ENCODE measurements at regions not wholly inside any gene's neighbourhood (a gene's known extent, or its start where the extent isn't known, plus 50 kb on each side); places are given as distances from the start of the nearest gene placed in this dataset.

DNA sequence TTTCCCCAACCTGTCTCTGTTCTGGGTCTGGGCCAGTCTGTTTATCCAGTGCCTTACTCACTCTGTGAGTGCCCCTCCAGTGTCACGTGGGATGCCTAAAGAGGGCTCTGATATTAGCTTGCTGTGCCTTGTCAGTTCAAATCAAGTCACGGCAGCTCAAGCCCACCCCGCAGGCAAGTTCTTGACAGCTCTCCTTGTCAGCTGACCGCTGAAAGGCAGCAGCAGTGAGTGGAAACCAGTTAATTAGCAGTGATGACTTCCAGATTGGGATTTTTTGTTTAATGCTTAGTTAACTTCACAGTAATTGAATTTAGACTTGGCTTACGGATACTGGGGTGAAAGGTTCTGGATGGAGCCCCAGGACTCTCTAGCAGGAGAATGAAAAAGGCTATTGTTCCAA lies 210.1 kb downstream of the PSAT1 start:
- DNase-seq, result no peak

DNA sequence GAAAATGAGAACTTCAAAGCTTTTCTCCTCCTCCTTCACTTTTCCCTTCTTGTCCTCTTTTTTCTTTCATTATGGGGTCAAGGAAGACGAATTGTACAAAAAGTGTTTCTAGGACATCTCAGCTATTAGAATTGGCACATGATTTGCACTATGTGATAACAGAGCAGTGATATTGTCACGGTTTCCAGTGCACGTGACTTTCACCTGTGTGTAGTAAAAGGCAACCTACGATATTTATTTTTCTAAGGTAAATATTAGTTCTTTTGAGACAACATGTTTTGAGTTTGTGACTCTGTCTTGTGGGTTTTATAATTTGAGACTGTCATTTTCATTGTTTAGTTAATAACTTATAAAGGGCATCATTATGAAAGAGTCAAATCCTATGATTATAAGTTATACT lies 213.1 kb downstream of the PSAT1 start:
- DNase-seq, result no peak

DNA sequence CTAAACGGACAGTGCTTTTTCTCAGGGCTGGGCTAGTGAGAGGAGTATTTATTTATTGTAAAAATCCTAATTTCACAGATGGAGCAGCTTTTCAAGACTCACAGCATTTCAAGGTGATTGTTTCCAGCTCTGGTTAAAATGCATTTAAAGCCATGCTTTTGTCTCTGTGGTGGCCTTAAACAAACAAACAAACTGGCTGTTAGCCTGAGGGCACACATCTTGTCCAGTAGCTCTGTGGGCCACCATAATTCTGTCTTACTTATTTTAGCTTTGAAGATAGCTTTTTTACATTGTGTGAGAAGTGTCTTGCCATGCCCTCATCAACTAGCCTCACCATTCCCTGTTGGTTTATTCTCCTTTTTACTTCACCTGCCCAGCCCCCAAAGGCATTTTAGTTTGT lies 218.2 kb downstream of the PSAT1 start:
- no peak for DNase-seq

DNA sequence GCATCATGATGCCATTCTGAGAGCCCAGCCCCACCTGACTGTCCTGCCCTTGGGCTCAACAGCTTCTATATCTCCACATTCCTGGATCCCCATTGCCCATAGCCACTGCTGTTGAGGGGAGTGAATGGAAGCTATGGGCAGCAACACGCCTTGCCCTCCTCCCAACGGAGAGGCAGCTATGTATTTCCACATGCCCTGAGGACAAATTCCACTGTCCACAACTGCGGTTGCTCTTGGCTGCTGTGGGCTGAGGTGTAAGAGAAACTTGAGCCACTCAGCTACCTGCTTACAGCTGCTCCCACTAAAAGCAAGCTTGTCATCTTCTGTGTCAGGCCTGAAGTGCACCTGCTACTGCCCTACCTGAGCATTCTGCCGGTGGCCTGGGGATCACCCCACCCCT lies 222.9 kb downstream of the PSAT1 start:
- DNase-seq, result no peak

DNA sequence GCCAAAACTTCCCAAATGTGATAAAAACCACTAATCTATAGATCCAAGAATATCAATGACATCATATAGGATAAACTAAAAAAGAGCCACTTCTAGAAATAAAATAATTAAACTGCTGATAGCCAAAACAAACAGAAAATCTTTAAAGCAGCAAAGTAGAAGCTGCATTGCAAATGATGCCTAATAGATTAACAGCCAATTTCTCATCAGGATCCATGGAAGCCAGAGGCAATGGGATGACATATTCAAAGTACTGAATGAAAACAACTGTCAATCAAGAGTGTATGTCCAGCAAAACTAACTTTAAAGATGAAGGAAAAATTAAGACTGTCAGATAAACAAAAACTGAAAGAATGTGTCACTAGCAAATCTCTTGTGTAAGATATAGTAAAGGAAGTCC lies 224.8 kb downstream of the PSAT1 start:
- DNase-seq, result no peak

DNA sequence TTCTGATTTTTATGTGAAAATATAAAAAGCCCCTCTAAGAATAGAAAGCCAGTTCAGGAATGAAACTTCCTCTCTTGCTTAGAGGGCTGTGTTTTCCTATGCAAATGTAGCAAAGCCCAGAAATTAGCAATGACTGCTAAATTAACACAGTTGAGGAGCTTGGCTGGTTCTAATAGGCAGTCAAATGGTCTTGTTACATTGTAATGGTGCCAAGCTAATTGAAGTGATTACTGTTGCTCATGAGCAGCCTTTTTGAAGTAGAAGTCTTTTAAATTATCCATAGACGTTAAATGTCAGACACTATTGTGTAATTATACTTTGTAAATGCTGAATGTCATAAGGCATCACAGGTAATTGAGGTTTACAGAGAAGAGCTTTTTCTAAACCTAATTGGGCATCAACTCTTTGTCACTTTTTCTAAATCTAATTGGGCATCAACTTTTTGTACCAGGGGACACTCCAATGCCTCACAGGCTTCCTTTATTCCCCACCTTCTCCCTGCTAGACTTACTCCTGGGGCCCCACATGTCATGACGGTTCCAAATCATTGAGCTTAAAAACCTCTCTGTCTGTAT lies 229.1 kb downstream of the PSAT1 start:
- DNase-seq, result no peak

DNA sequence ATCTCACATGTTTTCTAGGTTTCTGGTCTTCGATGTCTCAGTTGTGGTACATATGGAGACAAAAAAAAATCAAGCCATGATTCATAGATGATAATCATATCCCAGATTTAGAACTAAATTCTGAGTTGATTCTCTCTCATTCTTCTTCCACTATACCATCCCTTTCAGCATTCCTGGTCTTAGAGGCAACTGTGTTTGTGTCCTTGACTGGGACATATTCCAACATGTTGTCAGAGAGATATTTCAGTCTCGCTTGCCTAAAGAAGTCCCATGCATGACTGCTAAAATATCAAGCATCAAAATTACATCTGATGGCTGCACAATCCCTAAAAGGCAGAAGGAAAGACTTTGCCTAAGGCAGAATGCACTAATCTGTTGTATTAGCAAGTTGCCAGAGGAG lies 236.6 kb downstream of the PSAT1 start:
- no peak for DNase-seq

DNA sequence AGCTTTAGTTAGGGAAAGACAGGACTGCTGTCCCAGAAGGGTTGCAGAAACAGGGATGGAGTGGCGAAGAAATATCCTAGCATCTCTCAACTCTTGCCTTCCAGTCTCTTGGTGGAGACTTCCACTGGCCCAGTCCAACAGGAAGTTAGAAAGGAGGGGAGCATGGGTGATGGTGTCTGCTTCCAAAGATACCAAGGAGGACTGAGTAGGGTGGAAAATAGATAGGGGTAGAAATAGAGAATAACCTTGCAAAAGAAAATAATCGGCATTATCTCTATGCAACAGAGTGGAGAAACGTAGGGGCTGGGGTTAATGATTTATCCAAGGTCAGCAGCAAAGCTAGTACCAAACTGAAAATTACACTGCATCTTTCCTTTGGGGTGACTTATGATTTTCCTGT lies 242.3 kb downstream of the PSAT1 start:
- no peak for DNase-seq

DNA sequence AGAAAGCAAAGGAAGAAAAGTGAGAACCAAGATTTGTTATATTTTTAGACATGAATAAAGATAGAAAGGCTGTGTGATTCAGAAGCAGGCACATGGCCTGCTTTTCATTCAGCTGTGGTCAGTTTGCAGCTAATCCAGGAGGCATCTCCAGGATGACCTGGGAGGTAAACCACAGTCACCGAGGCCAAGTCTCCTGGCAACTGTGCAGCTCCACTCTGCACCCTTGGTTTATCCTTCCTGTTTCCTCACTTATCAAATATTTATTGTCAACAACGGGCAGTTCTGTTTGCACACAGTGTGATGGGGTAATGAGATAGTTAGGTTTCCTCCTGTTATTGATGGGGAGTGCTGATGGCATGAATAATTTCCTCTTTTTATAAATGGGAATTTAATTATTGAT lies 243.0 kb downstream of the PSAT1 start:
- no peak for DNase-seq

DNA sequence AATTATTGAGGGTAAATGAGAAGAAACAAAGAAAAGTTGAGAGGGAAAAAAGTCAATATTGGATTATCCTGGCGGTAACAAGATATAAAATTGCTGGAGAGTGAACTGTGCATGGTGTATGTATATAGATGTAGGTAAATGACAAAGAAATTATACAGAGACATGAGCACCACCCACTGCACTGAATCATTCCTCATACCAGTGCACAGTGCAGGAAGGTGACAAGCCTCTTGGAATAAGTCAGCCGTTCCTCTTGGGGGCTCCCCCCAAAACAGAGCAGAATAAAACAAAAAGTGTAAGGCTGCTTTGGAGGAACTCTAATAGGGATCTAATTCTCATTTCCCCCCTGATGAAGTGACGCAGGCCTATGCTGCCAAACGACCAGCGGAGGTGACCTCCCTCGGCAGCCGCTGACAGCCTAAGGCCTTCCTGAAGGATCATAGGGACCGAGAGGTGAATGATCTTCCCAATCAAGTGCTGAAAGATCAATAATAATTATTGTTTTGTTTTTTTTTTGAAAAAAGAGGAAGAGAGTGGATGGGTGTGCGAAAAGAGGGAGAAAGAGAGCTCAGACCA lies 245.0 kb downstream of the PSAT1 start:
- no peak for DNase-seq

DNA sequence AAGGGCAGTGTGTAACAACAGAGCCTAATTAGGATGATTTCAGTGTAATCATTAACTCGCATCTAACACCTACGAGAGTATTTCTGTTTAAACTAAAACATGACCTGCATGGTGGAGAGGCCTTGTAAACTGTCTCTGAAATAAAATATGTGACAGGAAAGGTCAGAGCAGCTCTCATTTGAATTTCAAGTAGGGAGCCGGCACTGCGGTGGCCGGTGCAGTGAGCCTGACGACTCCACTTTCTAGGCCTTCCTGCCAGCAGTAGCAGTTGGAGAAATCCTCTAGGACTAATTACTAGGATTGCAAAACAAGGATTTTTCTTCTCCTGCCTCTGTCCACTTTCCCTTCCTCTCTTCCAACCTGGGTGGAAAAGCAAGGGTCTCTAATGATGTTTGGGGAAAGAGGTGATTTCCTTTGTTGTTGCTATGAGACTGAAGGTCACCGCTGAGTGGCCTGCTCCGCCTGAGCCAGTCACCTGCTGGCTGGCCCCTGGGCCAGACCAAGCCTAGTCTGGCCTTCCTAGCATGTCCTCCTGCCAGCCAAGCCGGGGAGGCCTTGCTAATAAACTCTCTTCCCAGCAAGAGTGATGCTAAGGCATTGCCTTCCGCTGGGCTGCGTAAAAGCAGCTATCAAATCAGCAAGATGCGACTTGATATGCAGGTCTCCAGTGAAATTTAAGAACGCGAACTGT lies 245.7 kb downstream of the PSAT1 start:
- DNase-seq, result no peak

DNA sequence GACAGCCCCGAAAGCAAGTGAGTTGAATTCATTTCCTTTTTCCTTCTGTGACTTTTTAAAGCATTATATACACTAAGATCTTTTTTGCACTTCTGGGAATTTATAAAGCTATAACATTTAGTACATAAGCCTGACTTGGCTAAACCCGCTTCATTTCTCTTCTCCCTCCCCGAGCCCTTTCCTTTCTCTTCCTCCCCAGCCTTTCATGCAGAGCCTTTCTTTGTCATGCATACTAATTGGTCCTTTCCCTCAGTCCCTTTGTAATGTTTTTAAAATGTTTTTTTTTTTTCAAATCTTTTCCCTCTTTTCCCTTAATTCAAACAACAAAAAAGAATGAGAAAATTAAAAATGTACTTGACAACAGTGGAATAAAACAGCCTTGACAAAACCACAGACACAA lies 246.4 kb downstream of the PSAT1 start:
- no peak for DNase-seq

DNA sequence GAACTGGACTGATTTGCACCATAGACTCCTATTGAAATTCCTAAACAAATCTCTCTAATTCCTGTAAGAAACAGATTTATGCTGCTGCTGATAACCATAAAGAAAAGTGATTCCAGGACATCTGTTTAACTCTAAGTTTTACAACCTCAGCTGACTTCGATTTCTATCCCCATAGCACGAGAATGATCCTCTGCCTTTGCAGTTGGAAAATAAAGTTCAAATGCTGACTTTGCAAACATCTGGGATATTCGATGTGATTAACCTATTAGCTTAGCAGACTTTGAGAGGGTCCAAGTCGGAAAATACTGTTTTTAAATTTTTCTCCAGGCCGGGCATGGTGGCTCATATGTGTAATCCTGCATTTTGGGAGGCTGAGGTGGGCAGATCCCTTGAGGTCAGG lies 247.3 kb downstream of the PSAT1 start:
- DNase-seq, result no peak

DNA sequence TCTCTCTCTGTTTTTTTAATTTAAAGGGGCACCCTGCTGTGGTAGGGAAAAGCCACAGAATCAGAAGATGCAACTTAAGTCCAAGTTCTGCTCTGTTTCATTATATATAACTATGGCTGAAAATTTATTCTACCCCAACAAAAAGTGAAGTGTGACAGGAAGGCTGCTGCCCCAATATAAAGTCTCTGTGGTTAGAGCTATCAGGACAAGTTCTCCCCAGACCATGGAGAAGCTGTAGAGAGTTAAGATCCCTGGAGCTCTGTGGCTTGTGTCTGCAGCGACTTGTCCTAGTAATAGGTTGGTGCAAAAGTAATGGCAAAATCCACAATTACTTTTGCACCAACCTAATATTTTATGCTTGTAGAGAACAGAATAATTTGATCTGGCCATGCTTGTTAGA lies 250.9 kb downstream of the PSAT1 start:
- no peak for DNase-seq

DNA sequence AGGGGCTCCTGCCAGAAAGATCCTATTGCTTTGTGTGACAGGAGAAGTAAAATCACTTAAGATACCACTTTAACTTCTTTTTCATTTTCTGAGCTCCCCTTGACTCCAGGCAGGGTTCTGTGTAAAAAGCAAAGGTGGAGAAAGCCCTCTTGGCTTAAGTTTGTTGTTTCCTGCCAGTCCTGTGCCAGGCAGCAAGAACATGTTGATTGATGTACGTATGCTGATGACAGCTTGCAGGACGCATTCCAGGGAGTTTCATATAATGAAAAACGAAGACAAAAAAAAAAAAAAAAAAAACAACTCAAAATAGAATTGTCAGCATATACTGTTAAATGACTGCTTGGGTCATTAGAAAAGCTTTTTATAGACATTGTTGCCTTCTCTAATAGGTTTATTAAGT lies 251.7 kb downstream of the PSAT1 start:
- DNase-seq, result no peak

DNA sequence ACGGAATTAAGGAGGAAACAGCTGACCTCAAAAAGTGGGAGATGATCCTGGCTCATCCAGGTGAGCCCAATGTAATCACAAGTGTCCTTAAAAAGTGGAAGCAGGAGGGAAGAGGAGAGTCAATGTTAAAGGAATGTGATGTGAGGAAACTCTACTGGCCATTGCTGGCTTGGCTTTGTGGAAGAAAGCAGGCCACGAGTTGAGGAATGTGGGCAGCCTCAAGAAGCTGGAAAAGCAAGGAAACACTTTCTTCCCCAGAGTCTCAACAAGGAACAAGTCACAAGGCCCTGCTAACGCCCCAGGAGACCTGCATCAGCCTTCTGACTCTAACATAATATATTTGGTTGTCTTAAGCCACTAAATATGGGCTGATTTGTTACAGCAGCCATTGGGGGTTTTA lies 252.8 kb downstream of the PSAT1 start:
- DNase-seq, result no peak

DNA sequence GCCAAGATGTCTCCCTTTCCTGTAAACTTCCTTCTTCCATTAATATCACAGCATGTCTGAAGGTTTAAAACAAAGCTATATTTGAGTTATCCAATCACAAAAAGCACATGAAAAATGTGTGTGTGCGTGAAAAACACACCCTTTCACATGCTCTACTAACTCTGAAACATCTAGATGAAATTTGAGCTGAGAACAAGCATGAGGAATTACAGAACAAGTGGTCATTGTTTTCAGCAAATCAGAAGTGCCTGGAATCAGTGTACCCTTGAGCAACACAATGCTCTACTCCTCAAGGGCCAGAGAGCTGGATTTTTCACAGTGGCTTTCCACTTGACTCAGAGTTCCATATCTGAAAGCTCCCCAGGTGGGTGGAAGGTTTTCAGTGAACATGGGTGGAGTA lies 255.9 kb downstream of the PSAT1 start:
- DNase-seq, result no peak

DNA sequence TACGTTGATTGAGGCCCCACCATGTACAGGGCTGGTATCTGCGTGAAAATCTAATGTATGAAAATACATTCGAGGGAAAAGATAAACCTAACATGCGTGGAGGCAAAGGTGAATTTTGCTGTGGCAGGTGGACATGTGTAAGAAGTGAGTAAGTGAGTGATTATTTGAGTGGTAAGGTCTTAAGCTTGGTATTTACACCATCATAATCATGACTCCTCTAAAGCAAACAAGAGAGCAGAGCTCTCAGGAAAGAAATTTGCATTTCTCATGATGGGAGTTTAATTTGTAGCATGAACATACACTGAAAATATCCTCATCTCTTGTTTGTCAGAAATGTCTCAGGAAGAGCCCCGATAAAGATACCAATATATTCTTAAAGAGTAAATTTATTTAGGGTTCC lies 260.6 kb downstream of the PSAT1 start:
- no peak for DNase-seq

DNA sequence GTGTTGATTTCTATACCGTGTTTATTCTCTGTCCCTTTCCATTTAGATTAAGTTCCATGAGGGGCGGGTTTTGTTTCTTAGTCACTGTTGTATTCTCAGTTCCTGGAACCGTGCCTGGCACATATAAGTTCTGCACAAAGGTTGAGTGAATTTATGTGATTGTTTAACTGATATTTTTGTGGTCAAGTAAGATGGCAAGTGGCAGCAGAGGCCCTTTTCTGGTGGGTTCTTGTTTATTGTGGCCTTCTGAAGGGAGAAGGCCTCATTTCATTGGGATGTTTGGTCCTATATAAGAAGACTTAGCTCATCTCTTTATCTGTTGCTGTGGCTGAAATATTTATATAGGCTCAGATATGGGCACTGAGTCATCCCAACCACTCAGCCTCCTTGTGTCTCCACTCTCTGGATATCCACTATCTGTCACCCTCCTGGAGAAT lies 262.5 kb downstream of the PSAT1 start:
- no peak for DNase-seq

DNA sequence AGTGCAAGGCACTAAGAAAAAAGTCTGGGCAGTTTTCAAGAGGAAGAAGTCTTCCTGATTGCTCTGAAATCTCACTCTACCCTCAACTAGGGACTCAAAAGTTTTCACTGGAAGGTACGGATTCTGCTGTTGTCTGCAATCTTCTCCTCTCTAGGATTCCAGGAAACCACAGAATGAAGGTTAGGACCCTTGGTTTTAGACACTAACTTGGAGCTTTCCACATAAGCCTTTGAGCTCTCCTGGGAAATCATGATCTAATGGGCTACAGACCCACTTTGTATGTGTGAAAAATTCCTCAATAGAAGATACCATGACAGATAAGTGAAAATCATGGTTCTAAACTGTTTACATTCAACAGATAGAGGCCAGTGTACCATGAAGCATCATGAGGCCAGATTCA lies 265.1 kb downstream of the PSAT1 start:
- no peak for DNase-seq

DNA sequence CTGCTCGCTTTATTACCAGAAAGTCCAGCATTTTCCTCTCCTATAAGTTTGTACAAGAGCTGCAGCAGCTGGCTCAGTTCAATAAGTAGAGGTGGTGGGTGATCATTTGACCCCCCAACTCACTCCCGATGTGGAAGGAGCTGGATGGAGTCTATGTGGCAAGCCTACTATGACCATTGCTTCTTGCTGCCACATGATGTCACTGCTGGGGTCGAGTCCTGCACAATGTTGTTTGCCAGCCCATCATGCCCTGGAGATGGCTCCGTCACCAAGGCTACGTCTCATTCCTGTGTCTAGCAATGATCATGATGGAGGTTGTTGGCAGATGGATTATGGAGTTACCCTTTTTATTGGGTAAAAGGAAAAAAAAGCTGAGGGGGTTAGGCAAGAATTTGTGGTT lies 266.3 kb downstream of the PSAT1 start:
- DNase-seq, result no peak

DNA sequence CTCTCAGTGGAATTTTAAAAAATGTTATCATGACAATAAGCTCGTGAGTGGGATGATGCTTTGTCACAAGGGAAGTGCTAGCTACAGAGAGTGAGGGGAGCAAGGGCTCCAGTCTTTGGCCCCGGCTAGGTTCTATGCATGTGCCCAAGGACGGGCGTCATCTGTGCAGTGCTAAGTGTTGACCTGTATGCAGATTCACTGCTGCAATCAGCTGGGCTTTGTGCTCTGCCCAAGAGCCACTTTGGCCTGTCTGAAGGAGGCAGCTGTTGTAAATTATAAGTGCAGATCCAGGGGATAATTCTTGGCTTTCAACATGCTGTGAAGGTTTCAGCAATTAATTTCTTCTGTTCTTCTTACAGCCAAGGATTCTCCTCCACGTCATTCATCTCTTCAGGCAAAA lies 268.6 kb downstream of the PSAT1 start:
- DNase-seq, result no peak

DNA sequence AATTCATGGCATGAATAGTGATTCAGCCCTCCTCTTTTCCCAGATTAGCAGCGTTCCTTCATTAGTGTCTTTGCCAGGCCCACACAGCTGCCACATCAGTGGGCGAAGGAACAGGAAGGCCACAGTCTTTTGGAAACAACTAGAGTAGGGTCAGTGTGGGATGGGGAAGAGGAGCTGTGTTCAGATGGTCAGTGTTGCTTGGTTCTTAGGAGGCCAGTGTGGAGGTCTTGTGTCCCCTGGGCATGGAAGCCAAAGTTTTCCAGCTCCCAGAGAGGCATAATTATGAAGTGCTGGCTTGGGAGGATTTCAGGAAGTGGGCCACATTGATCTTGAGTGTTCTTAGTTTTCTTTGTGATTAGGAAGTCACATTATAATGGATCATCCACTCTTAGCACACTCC lies 269.6 kb downstream of the PSAT1 start:
- no peak for DNase-seq

DNA sequence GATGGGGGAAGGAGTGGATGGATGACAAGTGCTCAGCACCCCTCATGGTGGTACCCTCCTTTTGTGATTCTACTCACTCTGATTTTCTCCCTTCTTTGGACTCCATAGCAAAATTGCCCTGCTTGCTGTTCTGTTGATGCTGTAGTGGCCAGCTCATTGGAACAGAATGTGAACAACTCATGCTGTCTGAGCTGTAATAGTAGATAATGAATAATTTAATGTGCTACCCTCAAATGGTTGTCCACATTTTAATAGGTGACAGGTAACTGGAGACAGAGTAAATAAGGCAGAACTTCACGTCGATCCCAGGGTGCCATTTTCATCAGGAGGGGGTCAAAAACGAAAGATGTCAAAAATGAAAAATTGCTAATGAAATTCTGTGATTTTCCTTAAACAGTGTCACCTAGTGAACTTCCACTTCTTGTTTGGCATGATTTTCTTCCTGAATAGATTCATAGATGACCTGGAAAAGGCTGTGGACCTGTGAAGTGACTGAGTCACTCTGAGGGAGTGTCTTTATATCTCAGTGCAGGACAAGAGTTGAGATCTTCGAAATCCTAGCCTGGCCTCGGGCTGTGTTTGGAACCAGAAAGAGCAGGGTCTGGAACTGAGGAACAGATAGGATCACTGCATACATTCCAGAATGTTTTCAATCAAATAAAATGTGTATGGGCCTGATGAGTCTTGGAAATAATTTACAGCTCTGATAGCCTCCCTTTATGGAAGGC lies 270.2 kb downstream of the PSAT1 start:
- no peak for DNase-seq
